Central memory CD8-positive, alpha-beta T cell (primary cell): ENCODE measurements at regions not wholly inside any gene's neighbourhood (a gene's known extent, or its start where the extent isn't known, plus 50 kb on each side); places are given as distances from the start of the nearest gene placed in this dataset.

Source experiments
- ATAC-seq: fragments of 150-1000 bp; cut with Tn5 transposase; replicated peaks from 2 replicates; pipeline ENCODE4 v1.10.0; 2022; ENCODE audit warnings: mild to moderate bottlenecking, moderate FRiP score, moderate number of reproducible peaks; ENCODE audit not compliant: poor library complexity, severe bottlenecking; ENCODE audit errors: extremely low read depth
- DNase-seq, 2 donors: peaks; one replicate each; pipeline ENCODE4 v3.0.0; 2021; ENCODE audit warnings: low spot score in 2 of 2
- H3K27ac Mint-ChIP-seq: one replicate; pipeline ENCODE4 v1.8.0; 2022; ENCODE audit warnings: low read depth, mild to moderate bottlenecking, moderate library complexity, mixed read lengths
- H3K27me3 Mint-ChIP-seq: one replicate; pipeline ENCODE4 v1.8.0; 2022; ENCODE audit warnings: mixed read lengths
- H3K36me3 Mint-ChIP-seq: one replicate; pipeline ENCODE4 v1.8.0; 2022; ENCODE audit warnings: mild to moderate bottlenecking, moderate library complexity, mixed read lengths; ENCODE audit not compliant: insufficient read depth
- H3K4me1 Mint-ChIP-seq: one replicate; pipeline ENCODE4 v1.8.0; 2022; ENCODE audit warnings: mixed read lengths
- H3K4me3 Mint-ChIP-seq: one replicate; pipeline ENCODE4 v1.8.0; 2022; ENCODE audit warnings: mild to moderate bottlenecking, moderate library complexity, mixed read lengths
- H3K9me3 Mint-ChIP-seq: one replicate; pipeline ENCODE4 v1.8.0; 2022; ENCODE audit warnings: mixed read lengths

GRCh38 chr11:11113626-11114025, 239.4 kb downstream of the CSNK2A3 start:
- H3K4me3 Mint-ChIP-seq, result no peak overlapping the region
- H3K27ac Mint-ChIP-seq, result no peak overlapping the region
- no peaks in the 10 kb centered on the region for H3K4me1 Mint-ChIP-seq
- no peaks in the 10 kb centered on the region for H3K36me3 Mint-ChIP-seq
- peaks cover 15% of the 10 kb centered on the region for H3K9me3 Mint-ChIP-seq
- DNase-seq, result no peak
- peaks cover 60% of the 10 kb centered on the region for H3K27me3 Mint-ChIP-seq
- ATAC-seq, result no peak

- no peak for DNase-seq
- no peak overlapping the region for H3K4me3 Mint-ChIP-seq
- no peaks in the 10 kb centered on the region for H3K36me3 Mint-ChIP-seq
- no peak overlapping the region for H3K27ac Mint-ChIP-seq
- no peaks in the 10 kb centered on the region for H3K4me1 Mint-ChIP-seq
- H3K9me3 Mint-ChIP-seq, result no peaks in the 10 kb centered on the region
- no peak for ATAC-seq
- peaks cover 51% of the 10 kb centered on the region for H3K27me3 Mint-ChIP-seq
Measured at GRCh38 chr11:11108026-11108425, 245.0 kb downstream of the CSNK2A3 start.

GRCh38 chr11:11107076-11107723, 245.8 kb downstream of the CSNK2A3 start:
- Mint-ChIP-seq H3K27me3 (peaks cover 56% of the 10 kb centered on the region), H3K4me3 (no peak overlapping the region), H3K4me1 (no peaks in the 10 kb centered on the region), H3K27ac (no peak overlapping the region), H3K36me3 (no peaks in the 10 kb centered on the region), H3K9me3 (no peaks in the 10 kb centered on the region)
- ATAC-seq (no peak), DNase-seq (no peak)

GRCh38 chr11:11105361-11105760, 247.5 kb upstream of the ZBED5 start:
- H3K27me3 Mint-ChIP-seq, result peaks cover 57% of the 10 kb centered on the region
- no peak overlapping the region for H3K27ac Mint-ChIP-seq
- H3K4me3 Mint-ChIP-seq, result no peak overlapping the region
- no peaks in the 10 kb centered on the region for H3K36me3 Mint-ChIP-seq
- DNase-seq (no peak), ATAC-seq (no peak)
- no peaks in the 10 kb centered on the region for H3K9me3 Mint-ChIP-seq
- no peaks in the 10 kb centered on the region for H3K4me1 Mint-ChIP-seq

GRCh38 chr11:11095831-11096723, 238.2 kb upstream of the ZBED5 start:
- ATAC-seq, result no peak
- Mint-ChIP-seq H3K4me3 (no peak overlapping the region), H3K4me1 (no peaks in the 10 kb centered on the region), H3K9me3 (peaks cover 9% of the 10 kb centered on the region), H3K36me3 (peaks cover 1% of the 10 kb centered on the region), H3K27me3 (peaks cover 69% of the 10 kb centered on the region), H3K27ac (no peak overlapping the region)
- DNase-seq, result no peak

- DNase-seq (no peak), ATAC-seq (no peak)
- H3K9me3 Mint-ChIP-seq, result peaks cover 9% of the 10 kb centered on the region
- no peak overlapping the region for H3K4me3 Mint-ChIP-seq
- no peaks in the 10 kb centered on the region for H3K4me1 Mint-ChIP-seq
- no peaks in the 10 kb centered on the region for H3K36me3 Mint-ChIP-seq
- H3K27ac Mint-ChIP-seq, result no peak overlapping the region
- peaks cover 42% of the 10 kb centered on the region for H3K27me3 Mint-ChIP-seq
Measured at GRCh38 chr11:11090495-11090894, 232.6 kb upstream of the ZBED5 start.

GRCh38 chr11:11089805-11090204, 232.0 kb upstream of the ZBED5 start:
- ATAC-seq, result no peak
- Mint-ChIP-seq H3K27ac (no peak overlapping the region), H3K9me3 (peaks cover 9% of the 10 kb centered on the region), H3K27me3 (peaks cover 47% of the 10 kb centered on the region), H3K4me3 (no peak overlapping the region), H3K4me1 (no peaks in the 10 kb centered on the region), H3K36me3 (no peaks in the 10 kb centered on the region)
- no peak for DNase-seq

- no peaks in the 10 kb centered on the region for H3K36me3 Mint-ChIP-seq
- H3K4me3 Mint-ChIP-seq, result no peak overlapping the region
- H3K27me3 Mint-ChIP-seq, result peaks cover 44% of the 10 kb centered on the region
- ATAC-seq (no peak), DNase-seq (no peak)
- H3K27ac Mint-ChIP-seq, result no peak overlapping the region
- H3K4me1 Mint-ChIP-seq, result no peaks in the 10 kb centered on the region
- peaks cover 9% of the 10 kb centered on the region for H3K9me3 Mint-ChIP-seq
Measured at GRCh38 chr11:11086979-11087378, 229.1 kb upstream of the ZBED5 start.

- Mint-ChIP-seq H3K9me3 (no peaks in the 10 kb centered on the region), H3K27me3 (peaks cover 33% of the 10 kb centered on the region), H3K4me1 (no peaks in the 10 kb centered on the region), H3K27ac (no peak overlapping the region), H3K36me3 (no peaks in the 10 kb centered on the region), H3K4me3 (no peak overlapping the region)
- no peak for DNase-seq
- ATAC-seq, result no peak
Measured at GRCh38 chr11:11085580-11085979, 227.7 kb upstream of the ZBED5 start.

- peaks cover 40% of the 10 kb centered on the region for H3K27me3 Mint-ChIP-seq
- no peaks in the 10 kb centered on the region for H3K36me3 Mint-ChIP-seq
- no peak overlapping the region for H3K27ac Mint-ChIP-seq
- H3K4me3 Mint-ChIP-seq, result no peak overlapping the region
- no peak for ATAC-seq
- H3K4me1 Mint-ChIP-seq, result no peaks in the 10 kb centered on the region
- H3K9me3 Mint-ChIP-seq, result no peaks in the 10 kb centered on the region
- DNase-seq, result no peak
Measured at GRCh38 chr11:11084337-11084736, 226.5 kb upstream of the ZBED5 start.

- Mint-ChIP-seq H3K9me3 (no peaks in the 10 kb centered on the region), H3K4me1 (no peaks in the 10 kb centered on the region), H3K27ac (no peak overlapping the region), H3K27me3 (peaks cover 43% of the 10 kb centered on the region), H3K4me3 (no peak overlapping the region), H3K36me3 (no peaks in the 10 kb centered on the region)
- ATAC-seq (no peak), DNase-seq (no peak)
Measured at GRCh38 chr11:11083441-11083840, 225.6 kb upstream of the ZBED5 start.

- H3K4me1 Mint-ChIP-seq, result no peaks in the 10 kb centered on the region
- DNase-seq (no peak), ATAC-seq (no peak)
- H3K36me3 Mint-ChIP-seq, result no peaks in the 10 kb centered on the region
- no peak overlapping the region for H3K27ac Mint-ChIP-seq
- no peaks in the 10 kb centered on the region for H3K9me3 Mint-ChIP-seq
- no peak overlapping the region for H3K4me3 Mint-ChIP-seq
- H3K27me3 Mint-ChIP-seq, result peaks cover 48% of the 10 kb centered on the region
Measured at GRCh38 chr11:11082646-11083045, 224.8 kb upstream of the ZBED5 start.

GRCh38 chr11:11081776-11082175, 223.9 kb upstream of the ZBED5 start:
- Mint-ChIP-seq H3K9me3 (no peaks in the 10 kb centered on the region), H3K27me3 (peaks cover 48% of the 10 kb centered on the region), H3K4me3 (no peak overlapping the region), H3K36me3 (no peaks in the 10 kb centered on the region), H3K27ac (no peak overlapping the region), H3K4me1 (no peaks in the 10 kb centered on the region)
- DNase-seq (no peak), ATAC-seq (no peak)
